GM12892 (cell line): ENCODE measurements at regions not wholly inside any gene's neighbourhood (a gene's known extent, or its start where the extent isn't known, plus 50 kb on each side); places are given as distances from the start of the nearest gene placed in this dataset.

ENCODE experiments used
- POLR2A ChIP-seq: IDR thresholded peaks from 2 replicates; pipeline ENCODE4 v1.6.1; 2011; ENCODE audit warnings: low read depth, low read length, control low read depth
- TAF1 ChIP-seq: IDR thresholded peaks from 2 replicates; pipeline ENCODE4 v1.6.1; 2011; ENCODE audit warnings: low read depth, mild to moderate bottlenecking, control low read depth, low read length, borderline replicate concordance

DNA sequence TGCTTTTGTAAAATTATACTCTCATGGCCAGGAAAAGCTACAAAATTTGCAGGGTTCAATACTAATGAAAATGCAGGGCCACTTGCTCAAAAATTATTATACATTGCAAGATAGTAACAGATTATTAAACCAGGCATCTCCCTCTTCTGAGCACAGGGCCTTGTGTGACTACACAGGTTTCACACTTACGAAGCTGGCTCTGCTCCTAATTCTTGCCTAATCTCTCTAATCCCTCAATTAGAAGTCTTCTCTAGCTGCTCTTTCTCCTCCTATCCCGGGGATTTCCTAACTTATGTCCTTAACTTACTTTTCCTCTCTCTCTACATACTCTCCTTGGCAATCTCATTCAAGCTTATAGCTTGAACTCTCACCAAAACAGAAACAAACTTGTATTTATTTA lies 168.3 kb downstream of the AREG start:
- TF ChIP-seq POLR2A = no peak
- TF ChIP-seq TAF1 = no peak
